ENCODE measurements at regions not wholly inside any gene's neighbourhood (a gene's known extent, or its start where the extent isn't known, plus 50 kb on each side); places are given as distances from the start of the nearest gene placed in this dataset.

DNA sequence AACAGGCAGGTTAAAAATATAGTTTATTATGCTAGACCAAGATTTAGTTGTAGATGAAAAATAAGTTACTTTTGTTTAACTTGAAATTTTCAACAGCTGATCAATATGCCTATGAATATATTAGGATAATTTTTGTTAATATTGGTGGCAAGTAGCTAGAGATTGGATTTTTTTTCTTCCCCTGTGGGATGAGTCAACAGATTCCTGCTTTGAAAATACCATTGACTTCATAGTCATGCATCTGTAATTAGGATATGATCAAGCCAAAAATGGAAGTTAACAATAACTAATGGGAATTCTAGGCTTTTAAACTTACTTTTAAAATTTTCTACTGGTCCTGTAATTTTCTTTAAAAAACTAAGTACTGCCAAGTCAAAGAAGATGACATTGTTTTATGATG, 211.7 kb downstream of the ZIC1 start:
- TF ChIP-seq, protein P1, sequence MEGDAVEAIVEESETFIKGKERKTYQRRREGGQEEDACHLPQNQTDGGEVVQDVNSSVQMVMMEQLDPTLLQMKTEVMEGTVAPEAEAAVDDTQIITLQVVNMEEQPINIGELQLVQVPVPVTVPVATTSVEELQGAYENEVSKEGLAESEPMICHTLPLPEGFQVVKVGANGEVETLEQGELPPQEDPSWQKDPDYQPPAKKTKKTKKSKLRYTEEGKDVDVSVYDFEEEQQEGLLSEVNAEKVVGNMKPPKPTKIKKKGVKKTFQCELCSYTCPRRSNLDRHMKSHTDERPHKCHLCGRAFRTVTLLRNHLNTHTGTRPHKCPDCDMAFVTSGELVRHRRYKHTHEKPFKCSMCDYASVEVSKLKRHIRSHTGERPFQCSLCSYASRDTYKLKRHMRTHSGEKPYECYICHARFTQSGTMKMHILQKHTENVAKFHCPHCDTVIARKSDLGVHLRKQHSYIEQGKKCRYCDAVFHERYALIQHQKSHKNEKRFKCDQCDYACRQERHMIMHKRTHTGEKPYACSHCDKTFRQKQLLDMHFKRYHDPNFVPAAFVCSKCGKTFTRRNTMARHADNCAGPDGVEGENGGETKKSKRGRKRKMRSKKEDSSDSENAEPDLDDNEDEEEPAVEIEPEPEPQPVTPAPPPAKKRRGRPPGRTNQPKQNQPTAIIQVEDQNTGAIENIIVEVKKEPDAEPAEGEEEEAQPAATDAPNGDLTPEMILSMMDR (IDR thresholded peaks at IDR 0.05), result no peak
- no peak for TF ChIP-seq HOXA7 (CRISPR knock-in tag; IDR thresholded peaks at IDR 0.05)
- TF ChIP-seq RAD21 (conservative IDR thresholded peaks at IDR 0.05 in 1 of 2, IDR thresholded peaks at IDR 0.05 in 1 of 2), result no peak
- no peak for TF ChIP-seq POLR2A (IDR thresholded peaks at IDR 0.05; ENCODE audit: low read length)
- TF ChIP-seq, protein P2, sequence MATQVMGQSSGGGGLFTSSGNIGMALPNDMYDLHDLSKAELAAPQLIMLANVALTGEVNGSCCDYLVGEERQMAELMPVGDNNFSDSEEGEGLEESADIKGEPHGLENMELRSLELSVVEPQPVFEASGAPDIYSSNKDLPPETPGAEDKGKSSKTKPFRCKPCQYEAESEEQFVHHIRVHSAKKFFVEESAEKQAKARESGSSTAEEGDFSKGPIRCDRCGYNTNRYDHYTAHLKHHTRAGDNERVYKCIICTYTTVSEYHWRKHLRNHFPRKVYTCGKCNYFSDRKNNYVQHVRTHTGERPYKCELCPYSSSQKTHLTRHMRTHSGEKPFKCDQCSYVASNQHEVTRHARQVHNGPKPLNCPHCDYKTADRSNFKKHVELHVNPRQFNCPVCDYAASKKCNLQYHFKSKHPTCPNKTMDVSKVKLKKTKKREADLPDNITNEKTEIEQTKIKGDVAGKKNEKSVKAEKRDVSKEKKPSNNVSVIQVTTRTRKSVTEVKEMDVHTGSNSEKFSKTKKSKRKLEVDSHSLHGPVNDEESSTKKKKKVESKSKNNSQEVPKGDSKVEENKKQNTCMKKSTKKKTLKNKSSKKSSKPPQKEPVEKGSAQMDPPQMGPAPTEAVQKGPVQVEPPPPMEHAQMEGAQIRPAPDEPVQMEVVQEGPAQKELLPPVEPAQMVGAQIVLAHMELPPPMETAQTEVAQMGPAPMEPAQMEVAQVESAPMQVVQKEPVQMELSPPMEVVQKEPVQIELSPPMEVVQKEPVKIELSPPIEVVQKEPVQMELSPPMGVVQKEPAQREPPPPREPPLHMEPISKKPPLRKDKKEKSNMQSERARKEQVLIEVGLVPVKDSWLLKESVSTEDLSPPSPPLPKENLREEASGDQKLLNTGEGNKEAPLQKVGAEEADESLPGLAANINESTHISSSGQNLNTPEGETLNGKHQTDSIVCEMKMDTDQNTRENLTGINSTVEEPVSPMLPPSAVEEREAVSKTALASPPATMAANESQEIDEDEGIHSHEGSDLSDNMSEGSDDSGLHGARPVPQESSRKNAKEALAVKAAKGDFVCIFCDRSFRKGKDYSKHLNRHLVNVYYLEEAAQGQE (IDR thresholded peaks at IDR 0.05), result no peak
- no peak for TF ChIP-seq CHD2 (IDR thresholded peaks at IDR 0.05; ENCODE audit: low read length, partially characterized antibody)
